HG02852 (cell line): ENCODE measurements at regions not wholly inside any gene's neighbourhood (a gene's known extent, or its start where the extent isn't known, plus 50 kb on each side); places are given as distances from the start of the nearest gene placed in this dataset.

ENCODE experiments used
- ATAC-seq: cut with Tn5 transposase; IDR thresholded peaks from one replicate; pipeline ENCODE4 v1.9.1; 2021; ENCODE audit warnings: mild to moderate bottlenecking, moderate library complexity; ENCODE audit not compliant: unreplicated experiment

- ATAC-seq: no peak
Observed at GRCh38 chr6:121020656-121021055, 313.6 kb downstream of the TBC1D32 start.

- no peak for ATAC-seq
Observed at GRCh38 chr6:121008553-121008952, 325.7 kb downstream of the TBC1D32 start.

- no peak for ATAC-seq
Observed at GRCh38 chr6:121006024-121006423, 328.3 kb downstream of the TBC1D32 start.

- ATAC-seq: no peak
Observed at GRCh38 chr6:121000381-121000780, 333.9 kb downstream of the TBC1D32 start.

GRCh38 chr6:120996340-120996739 lies 337.9 kb downstream of the TBC1D32 start:
- ATAC-seq: no peak

- ATAC-seq: no peak
Observed at GRCh38 chr6:120994573-120994967, 339.7 kb downstream of the TBC1D32 start.

- no peak for ATAC-seq
Observed at GRCh38 chr6:120993929-120994572, 340.2 kb downstream of the TBC1D32 start.

- ATAC-seq: no peak
Observed at GRCh38 chr6:120992257-120992656, 342.0 kb downstream of the TBC1D32 start.

GRCh38 chr6:120990866-120991265 lies 343.4 kb downstream of the TBC1D32 start:
- ATAC-seq: no peak

- ATAC-seq: no peak
Observed at GRCh38 chr6:120981835-120982234, 352.4 kb downstream of the TBC1D32 start.

- ATAC-seq: peak; percentile 59
Observed at GRCh38 chr6:120966321-120966720, 368.0 kb downstream of the TBC1D32 start.

- ATAC-seq: peak; percentile 74
Observed at GRCh38 chr6:120965814-120966213, 368.5 kb downstream of the TBC1D32 start.

- ATAC-seq: peak; percentile 73
Observed at GRCh38 chr6:120960761-120961160, 373.5 kb downstream of the TBC1D32 start.

- ATAC-seq: no peak
Observed at GRCh38 chr6:120954111-120954510, 380.2 kb downstream of the TBC1D32 start.

GRCh38 chr6:120951258-120951657 lies 383.0 kb downstream of the TBC1D32 start:
- no peak for ATAC-seq

- no peak for ATAC-seq
Observed at GRCh38 chr6:120947111-120947510, 387.2 kb downstream of the TBC1D32 start.

- peak; percentile 80 for ATAC-seq
Observed at GRCh38 chr6:120945905-120946594, 388.2 kb downstream of the TBC1D32 start.

- peak; percentile 98 for ATAC-seq
Observed at GRCh38 chr6:120938876-120939472, 395.3 kb downstream of the TBC1D32 start.

- ATAC-seq: peak; percentile 46
Observed at GRCh38 chr6:120938164-120938875, 396.0 kb downstream of the TBC1D32 start.

GRCh38 chr6:120935908-120936307 lies 398.4 kb downstream of the TBC1D32 start:
- ATAC-seq: no peak

GRCh38 chr6:120935016-120935415 lies 399.3 kb downstream of the TBC1D32 start:
- ATAC-seq: no peak
